ENCODE measurements at regions not wholly inside any gene's neighbourhood (a gene's known extent, or its start where the extent isn't known, plus 50 kb on each side); places are given as distances from the start of the nearest gene placed in this dataset.

DNA sequence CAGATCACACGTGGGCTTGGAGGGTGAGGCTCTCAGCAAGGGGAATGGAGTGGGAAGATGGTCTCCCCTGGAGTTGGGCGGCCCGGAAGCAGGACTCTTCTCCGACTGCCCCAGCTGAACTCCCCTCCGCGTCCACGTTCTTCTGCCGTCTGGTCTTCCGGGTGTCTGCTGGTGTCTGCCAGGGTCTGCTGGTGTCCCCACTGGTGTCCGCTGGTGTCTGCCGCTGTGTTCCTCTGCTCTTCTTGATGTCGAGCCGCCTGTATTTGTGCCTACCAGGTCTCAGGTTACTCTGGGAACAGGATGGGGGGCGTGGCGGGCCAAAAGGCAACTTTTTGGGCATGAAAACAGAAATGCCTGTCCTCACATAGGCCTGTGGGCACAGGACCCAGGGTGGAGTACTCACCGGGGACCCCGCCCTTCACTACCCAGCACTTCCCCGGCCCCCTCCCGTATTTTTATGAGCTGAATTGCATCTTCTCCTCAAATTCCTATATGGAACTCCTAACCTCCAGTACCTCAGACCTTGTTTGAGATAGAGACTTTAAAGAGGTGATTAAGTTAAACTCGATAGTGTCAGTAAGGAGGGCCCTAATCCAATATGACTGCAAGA is 675.4 kb downstream of the SEMA5A start:
- no peak overlapping the region for H3K4me3 ChIP-seq (ENCODE audit: low read depth, low read length)
- TF ChIP-seq, protein P1, sequence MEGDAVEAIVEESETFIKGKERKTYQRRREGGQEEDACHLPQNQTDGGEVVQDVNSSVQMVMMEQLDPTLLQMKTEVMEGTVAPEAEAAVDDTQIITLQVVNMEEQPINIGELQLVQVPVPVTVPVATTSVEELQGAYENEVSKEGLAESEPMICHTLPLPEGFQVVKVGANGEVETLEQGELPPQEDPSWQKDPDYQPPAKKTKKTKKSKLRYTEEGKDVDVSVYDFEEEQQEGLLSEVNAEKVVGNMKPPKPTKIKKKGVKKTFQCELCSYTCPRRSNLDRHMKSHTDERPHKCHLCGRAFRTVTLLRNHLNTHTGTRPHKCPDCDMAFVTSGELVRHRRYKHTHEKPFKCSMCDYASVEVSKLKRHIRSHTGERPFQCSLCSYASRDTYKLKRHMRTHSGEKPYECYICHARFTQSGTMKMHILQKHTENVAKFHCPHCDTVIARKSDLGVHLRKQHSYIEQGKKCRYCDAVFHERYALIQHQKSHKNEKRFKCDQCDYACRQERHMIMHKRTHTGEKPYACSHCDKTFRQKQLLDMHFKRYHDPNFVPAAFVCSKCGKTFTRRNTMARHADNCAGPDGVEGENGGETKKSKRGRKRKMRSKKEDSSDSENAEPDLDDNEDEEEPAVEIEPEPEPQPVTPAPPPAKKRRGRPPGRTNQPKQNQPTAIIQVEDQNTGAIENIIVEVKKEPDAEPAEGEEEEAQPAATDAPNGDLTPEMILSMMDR (conservative IDR thresholded peaks at IDR 0.05; ENCODE audit: low read depth, low read length), result no peak
- DNase-seq (ENCODE audit: low read depth), result no peak

DNA sequence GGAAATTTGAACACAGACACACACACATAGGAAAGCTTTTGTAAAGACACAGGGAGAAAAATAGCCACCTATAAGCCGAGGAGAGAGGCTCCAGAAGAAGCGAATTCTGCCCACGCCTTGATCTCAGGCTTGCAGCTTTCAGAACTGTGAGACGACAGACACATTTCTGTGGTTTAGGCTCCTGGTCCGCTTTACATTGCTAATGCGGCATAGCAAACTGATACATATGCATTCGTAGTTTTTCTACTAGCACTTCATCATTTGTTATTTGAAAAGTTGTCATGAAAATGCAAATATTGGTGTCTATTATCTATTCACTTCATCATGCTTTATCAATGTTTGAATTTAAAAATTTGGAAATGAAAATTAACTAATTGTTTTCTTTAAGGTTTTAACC is 674.9 kb downstream of the SEMA5A start:
- TF ChIP-seq, protein P1 (conservative IDR thresholded peaks at IDR 0.05; ENCODE audit: low read depth, low read length), result no peak
- no peak overlapping the region for H3K4me3 ChIP-seq (ENCODE audit: low read depth, low read length)

DNA sequence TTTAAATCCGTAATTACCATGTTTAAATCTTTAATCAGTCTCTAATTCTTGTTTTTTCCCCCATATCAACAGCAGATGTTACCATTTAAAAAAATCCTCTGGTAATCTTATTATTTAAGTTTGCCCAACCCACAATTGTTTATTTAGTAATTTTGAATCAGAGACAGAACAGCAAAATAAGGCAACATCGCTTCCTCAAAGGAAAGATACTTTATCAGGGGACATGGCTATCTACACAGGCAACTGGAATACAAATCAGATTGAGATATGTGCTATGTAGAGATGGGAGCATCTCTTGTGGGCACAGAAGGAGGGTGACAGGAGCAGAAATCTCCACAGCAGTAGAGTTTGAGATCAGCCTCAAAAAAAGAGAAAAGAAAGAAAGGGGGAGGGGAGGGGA is 674.4 kb downstream of the SEMA5A start:
- DNase-seq (ENCODE audit: low read depth), result no peak
- no peak overlapping the region for H3K4me3 ChIP-seq (ENCODE audit: low read depth, low read length)
- TF ChIP-seq, protein P1 (conservative IDR thresholded peaks at IDR 0.05; ENCODE audit: low read depth, low read length), result no peak

More for the DNA sequence above, 674.9 kb downstream of the SEMA5A start:
- DNase-seq (ENCODE audit: low read depth), result no peak

DNA sequence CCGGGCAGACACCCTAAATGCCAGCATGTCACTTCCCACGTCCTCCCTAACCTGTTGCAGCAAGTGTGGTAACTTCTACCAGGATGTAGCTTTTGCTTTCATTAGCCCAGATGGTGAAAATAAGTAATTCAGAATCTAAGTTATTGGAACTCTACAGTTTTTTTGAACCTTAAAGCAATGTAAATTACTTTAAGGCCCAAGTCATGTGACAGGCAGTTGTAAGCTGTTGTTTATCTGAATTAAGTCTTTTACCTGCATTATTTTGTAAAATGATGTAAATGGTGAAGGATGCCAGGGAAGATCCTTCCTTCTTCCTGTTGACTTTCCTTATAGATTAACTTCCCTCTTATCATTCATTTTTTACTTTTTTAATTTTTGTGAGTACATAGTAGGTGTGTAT is 670.2 kb downstream of the SEMA5A start:
- TF ChIP-seq, protein P1 (conservative IDR thresholded peaks at IDR 0.05; ENCODE audit: low read depth, low read length), result no peak
- DNase-seq (ENCODE audit: low read depth), result no peak
- H3K4me3 ChIP-seq (ENCODE audit: low read depth, low read length), result no peak overlapping the region

DNA sequence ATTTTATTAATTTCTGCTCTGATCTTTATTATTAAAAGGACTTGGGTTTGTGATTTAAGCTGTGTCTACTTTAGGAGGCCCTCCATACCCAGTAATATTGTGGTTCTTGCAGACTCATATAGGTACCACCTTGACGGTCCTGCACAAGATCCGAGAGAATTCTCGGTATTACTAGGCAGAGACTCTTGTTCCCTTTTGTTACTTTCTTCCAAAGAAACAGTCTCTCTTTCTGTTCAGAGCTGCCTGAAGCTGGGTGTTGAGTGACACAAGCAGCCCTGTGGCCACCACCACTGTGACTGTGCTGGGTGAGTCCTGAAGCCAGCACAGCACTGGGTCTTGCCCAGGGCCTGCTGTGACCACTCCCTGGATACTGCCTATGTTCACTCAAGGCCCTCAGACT is 666.6 kb downstream of the SEMA5A start:
- H3K4me3 ChIP-seq (ENCODE audit: low read depth, low read length), result no peak overlapping the region
- TF ChIP-seq, protein P1 (conservative IDR thresholded peaks at IDR 0.05; ENCODE audit: low read depth, low read length), result no peak

DNA sequence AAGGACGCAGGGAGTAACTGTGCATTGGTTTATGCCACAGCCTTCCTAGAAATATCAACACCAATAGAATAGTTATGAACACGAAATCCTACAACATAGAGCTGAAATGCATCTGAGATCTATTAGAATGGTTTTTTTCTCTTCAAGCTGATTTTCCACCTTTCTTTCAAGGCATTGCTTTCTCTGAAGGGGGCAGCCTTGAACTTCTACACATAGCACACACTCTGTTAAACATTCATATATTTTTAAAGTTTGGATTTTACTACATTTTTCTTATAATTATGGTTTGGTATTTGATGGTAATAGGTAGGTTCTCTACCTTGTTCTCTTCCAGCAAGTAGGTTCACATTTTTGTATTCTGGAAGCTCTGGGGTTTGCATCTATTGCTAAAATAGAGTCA is 661.8 kb downstream of the SEMA5A start:
- TF ChIP-seq, protein P1 (conservative IDR thresholded peaks at IDR 0.05; ENCODE audit: low read depth, low read length), result peak; percentile 24
- H3K4me3 ChIP-seq (ENCODE audit: low read depth, low read length), result no peak overlapping the region
- peak; percentile 30 for DNase-seq (ENCODE audit: low read depth)

More for the DNA sequence above, 666.6 kb downstream of the SEMA5A start:
- no peak for DNase-seq (ENCODE audit: low read depth)

DNA sequence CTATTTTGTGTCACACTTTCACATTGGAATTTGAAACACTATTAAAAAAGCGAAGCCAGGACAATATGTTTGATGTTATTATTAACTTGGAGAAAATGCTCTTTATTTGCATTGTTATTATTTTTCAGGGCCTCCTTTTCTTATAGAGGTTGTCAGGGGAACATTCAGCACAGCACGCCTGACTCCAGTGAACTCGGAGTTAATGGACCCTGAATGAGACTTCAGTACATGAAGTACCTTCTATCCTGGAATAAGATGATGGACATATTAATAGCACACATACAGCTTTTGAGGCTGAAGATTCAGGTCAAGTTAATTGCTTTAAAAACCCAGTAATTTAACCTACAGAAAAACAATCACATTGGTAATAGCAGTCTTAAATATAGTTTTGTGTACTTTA is 652.9 kb downstream of the SEMA5A start:
- no peak overlapping the region for H3K4me3 ChIP-seq (ENCODE audit: low read depth, low read length)
- TF ChIP-seq, protein P1 (conservative IDR thresholded peaks at IDR 0.05; ENCODE audit: low read depth, low read length), result no peak
- DNase-seq (ENCODE audit: low read depth), result no peak

All from choroid plexus epithelial cell (primary cell).